GM12878 (cell line): ENCODE measurements at regions not wholly inside any gene's neighbourhood (a gene's known extent, or its start where the extent isn't known, plus 50 kb on each side); places are given as distances from the start of the nearest gene placed in this dataset.

ENCODE experiments used
- ATAC-seq: fragments of 200-7000 bp; cut with Tn5 transposase; 3 replicates; pipeline ENCODE4 v1.9.1; 2020; ENCODE audit warnings: mild to moderate bottlenecking, moderate library complexity
- BruUV-seq: library from RNA; stranded (reverse); fragments of 400-500 nt; replicated peaks from 2 replicates; lab custom pipeline; 2021; lab: Mats Ljungman, UMichigan
- CTCF ChIA-PET: fragments of 300-600 bp; sonication (Branson Sonifier 250); formaldehyde crosslinking; extraction: SDS; loops from one replicate; lab custom pipeline; 2021; ENCODE audit warnings: inconsistent platforms; lab: Yijun Ruan, JAX
- POLR2A ChIA-PET: fragments of 350-600 bp; formaldehyde crosslinking; extraction: SDS; loops from one replicate; lab custom pipeline; 2021; ENCODE audit warnings: inconsistent platforms; lab: Charles Lee
- RAD21 ChIA-PET: fragments of 300-600 bp; sonication (Branson Sonifier 250); formaldehyde crosslinking; loops from one replicate; lab custom pipeline; 2023; ENCODE audit warnings: antibody characterized with exemption; ENCODE audit not compliant: unreplicated experiment; lab: Charles Lee
- SMC1A ChIA-PET: fragments of 300-600 bp; sonication (Branson Sonifier 250); formaldehyde crosslinking; loops from one replicate; lab custom pipeline; 2023; ENCODE audit not compliant: unreplicated experiment, uncharacterized antibody; lab: Charles Lee
- DNase-seq: peaks from one replicate; pipeline ENCODE4 v3.0.0-alpha.2; 2011; ENCODE audit warnings: low read depth, low spot score
- FAIRE-seq: peaks from 3 replicates; lab custom pipeline; 2011; peaks lifted over from hg19 to GRCh38; lab: Jason Lieb, UNC
- H2AFZ ChIP-seq: 2 replicates; pipeline ENCODE4 v1.6.0; 2011; ENCODE audit warnings: low read depth, low read length, control low read depth; ENCODE audit not compliant: control insufficient read depth
- H3K27ac ChIP-seq: 2 replicates; pipeline ENCODE4 v1.5.1; 2011; ENCODE audit warnings: control low read depth; ENCODE audit not compliant: control insufficient read depth, insufficient read depth
- H3K27me3 ChIP-seq, 2 experiments: replicated peaks in 1 of 2; 2 replicates each; pipeline versions ENCODE4 v1.6.0 to v1.6.1; 2011; ENCODE audit warnings: low read length in 1 of 2; ENCODE audit not compliant: control insufficient read depth in 2 of 2, insufficient read depth in 2 of 2
- H3K36me3 ChIP-seq, 2 experiments: 2 replicates each; pipeline ENCODE4 v1.5.1; 2011; ENCODE audit warnings: low read length in 1 of 2; ENCODE audit not compliant: control insufficient read depth in 2 of 2, insufficient read depth in 2 of 2
- H3K4me1 ChIP-seq: 2 replicates; pipeline ENCODE4 v1.6.1; 2011; ENCODE audit warnings: mild to moderate bottlenecking, low read length, moderate library complexity, mixed read lengths; ENCODE audit not compliant: control insufficient read depth, insufficient read depth
- H3K4me2 ChIP-seq: 2 replicates; pipeline ENCODE4 v1.6.0; 2011; ENCODE audit warnings: control low read depth; ENCODE audit not compliant: control insufficient read depth, insufficient read depth
- H3K4me3 ChIP-seq: fragments of 200-600 bp; sonication (generic); 2 replicates; pipeline ENCODE4 v1.5.1; 2016
- H3K79me2 ChIP-seq: 2 replicates; pipeline ENCODE4 v1.6.0; 2011; ENCODE audit warnings: low read length; ENCODE audit not compliant: control insufficient read depth, insufficient read depth
- H3K9ac ChIP-seq: 2 replicates; pipeline ENCODE4 v1.8.0; 2011; ENCODE audit warnings: low read length, control low read depth, mixed read lengths; ENCODE audit not compliant: control insufficient read depth, insufficient read depth
- H3K9me3 ChIP-seq: replicated peaks from 3 replicates; pipeline ENCODE4 v1.5.1; 2011; ENCODE audit warnings: mild to moderate bottlenecking, low read length; ENCODE audit not compliant: control insufficient read depth, insufficient read depth
- H4K20me1 ChIP-seq: 2 replicates; pipeline ENCODE4 v1.6.0; 2011; ENCODE audit not compliant: control insufficient read depth, insufficient read depth
- FOS ChIP-seq: IDR thresholded peaks from 3 replicates; pipeline ENCODE4 v1.6.1; 2011; ENCODE audit warnings: borderline replicate concordance; ENCODE audit not compliant: insufficient read length; ENCODE audit errors: extremely low read depth
- IKZF1 ChIP-seq: fragments of 450-650 bp; conservative IDR thresholded peaks from 2 replicates; pipeline ENCODE4 v1.6.1; 2017; ENCODE audit warnings: antibody characterized with exemption, mild to moderate bottlenecking
- KLF5 ChIP-seq: fragments of 450-650 bp; IDR thresholded peaks from 2 replicates; pipeline ENCODE4 v1.6.1; 2014; ENCODE audit warnings: mild to moderate bottlenecking; ENCODE audit not compliant: partially characterized antibody
- MXI1 ChIP-seq: fragments of 150-350 bp; IDR thresholded peaks from 2 replicates; pipeline ENCODE4 v1.6.1; 2011; ENCODE audit warnings: low read depth, mild to moderate bottlenecking, inconsistent platforms, low read length, improper control_type of control experiment
- MYC ChIP-seq: IDR thresholded peaks from 2 replicates; pipeline ENCODE4 v1.6.1; 2011; ENCODE audit warnings: mild to moderate bottlenecking, low read length, moderate library complexity, inconsistent platforms; ENCODE audit not compliant: insufficient read depth, insufficient replicate concordance, insufficient read length, severe bottlenecking
- NFIC ChIP-seq: IDR thresholded peaks from 2 replicates; pipeline ENCODE4 v1.6.1; 2012; ENCODE audit warnings: low read depth, mild to moderate bottlenecking, inconsistent platforms, low read length, moderate library complexity
- NR2C1 ChIP-seq: fragments of 450-650 bp; IDR thresholded peaks from 2 replicates; pipeline ENCODE4 v1.6.1; 2017; ENCODE audit warnings: antibody characterized with exemption, mild to moderate bottlenecking, moderate library complexity
- NRF1 ChIP-seq: conservative IDR thresholded peaks from 2 replicates; pipeline ENCODE4 v1.6.1; 2011; ENCODE audit warnings: mild to moderate bottlenecking, low read depth, low read length, improper control_type of control experiment
- POU2F2 ChIP-seq: IDR thresholded peaks from 3 replicates; pipeline ENCODE4 v1.6.1; 2011; ENCODE audit warnings: low read depth, mild to moderate bottlenecking, low read length, borderline replicate concordance
- TARDBP ChIP-seq: IDR thresholded peaks from 2 replicates; pipeline ENCODE4 v1.6.1; 2016; ENCODE audit warnings: borderline replicate concordance
- ZNF622 ChIP-seq: fragments of 450-650 bp; IDR thresholded peaks from 2 replicates; pipeline ENCODE4 v1.6.1; 2017; ENCODE audit warnings: mild to moderate bottlenecking, inconsistent platforms
- WGBS: methylation state at CpG from one replicate; pipeline ENCODE4 v1.1.6; 2016; ENCODE audit warnings: low lambda C conversion rate; ENCODE audit not compliant: insufficient replicate concordance, insufficient coverage; ENCODE audit errors: missing lambda C conversion rate; 5-methylcytosine and 5-hydroxymethylcytosine counted together
- in situ Hi-C: fragments of 300-500 bp; cut with MboI; formaldehyde crosslinking; loops from 9 replicates; pipeline ENCODE4 v1.14.3; 2018; ENCODE audit warnings: mixed read lengths
- intact Hi-C: fragments of 100-400 bp; cut with micrococcal nuclease; formaldehyde crosslinking; loops from one replicate; pipeline ENCODE4 v1.14.2; 2022; ENCODE audit not compliant: unreplicated experiment
- TF ChIP-seq, protein P1 (sequence below): fragments of 450-650 bp; formaldehyde crosslinking; IDR thresholded peaks from 2 replicates; pipeline ENCODE4 v1.5.0; 2022; ENCODE audit warnings: mild to moderate bottlenecking, missing genetic modification characterization
- TF ChIP-seq, protein P2 (sequence below): fragments of 450-650 bp; IDR thresholded peaks from 2 replicates; pipeline ENCODE4 v1.6.1; 2016; ENCODE audit warnings: mild to moderate bottlenecking, moderate library complexity, borderline replicate concordance
- TF ChIP-seq, protein P3 (sequence below): fragments of 450-650 bp; IDR thresholded peaks from 2 replicates; pipeline ENCODE4 v1.6.1; 2017; ENCODE audit warnings: low read depth, mild to moderate bottlenecking, moderate library complexity
- TF ChIP-seq, protein P4 (sequence below): fragments of 450-650 bp; IDR thresholded peaks from 2 replicates; pipeline ENCODE4 v1.6.1; 2017; ENCODE audit warnings: borderline replicate concordance

DNA sequence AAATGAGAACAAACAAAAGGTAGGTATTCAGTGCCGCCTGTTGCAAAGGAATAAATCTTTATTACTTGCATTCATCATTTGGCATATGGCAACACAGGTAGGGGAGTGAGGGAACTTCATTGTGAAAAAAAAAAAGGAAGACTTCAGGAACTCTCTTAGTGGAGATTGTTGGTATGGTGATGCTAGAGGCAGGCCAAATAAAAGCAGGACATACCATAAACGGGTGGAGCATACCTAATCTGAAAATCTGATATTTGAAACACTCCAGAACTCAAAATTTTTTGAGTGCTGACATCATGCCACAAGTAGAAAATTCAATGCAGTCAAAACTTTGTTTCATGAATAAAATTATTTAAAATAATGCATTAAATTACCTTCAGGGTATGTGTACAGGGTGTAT lies 425.8 kb upstream of the SYT4 start:
- ChIA-PET RAD21 (no interaction called here), SMC1A (no interaction called here), CTCF (no interaction called here), POLR2A (no interaction called here)
- intact Hi-C loops (no loop called here), in situ Hi-C loops (no loop called here)
- DNase-seq (no peak), FAIRE-seq (no peak), ATAC-seq (no peak)
- no TSS peak for BruUV-seq
- WGBS, result 0% methylated on average over 2 of the region's 2 CpGs
- no peak overlapping the region for H2AFZ ChIP-seq
- no peaks in the 10 kb centered on the region for H3K79me2 ChIP-seq
- H3K27ac ChIP-seq, result no peak overlapping the region
- no peaks in the 10 kb centered on the region for H4K20me1 ChIP-seq
- H3K9ac ChIP-seq, result no peak overlapping the region
- H3K9me3 ChIP-seq, result no peaks in the 10 kb centered on the region
- no peak overlapping the region for H3K4me3 ChIP-seq
- no peaks in the 10 kb centered on the region for H3K27me3 ChIP-seq
- no peak overlapping the region for H3K4me2 ChIP-seq
- H3K4me1 ChIP-seq, result no peaks in the 10 kb centered on the region
- H3K36me3 ChIP-seq, result no peaks in the 10 kb centered on the region
- TF ChIP-seq TARDBP (no peak), MXI1 (no peak), NFIC (no peak), MYC (no peak), FOS (no peak), NR2C1 (no peak), POU2F2 (no peak), KLF5 (no peak), ZNF622 (no peak), IKZF1 (no peak), NRF1 (no peak)
- TF ChIP-seq, protein P1, sequence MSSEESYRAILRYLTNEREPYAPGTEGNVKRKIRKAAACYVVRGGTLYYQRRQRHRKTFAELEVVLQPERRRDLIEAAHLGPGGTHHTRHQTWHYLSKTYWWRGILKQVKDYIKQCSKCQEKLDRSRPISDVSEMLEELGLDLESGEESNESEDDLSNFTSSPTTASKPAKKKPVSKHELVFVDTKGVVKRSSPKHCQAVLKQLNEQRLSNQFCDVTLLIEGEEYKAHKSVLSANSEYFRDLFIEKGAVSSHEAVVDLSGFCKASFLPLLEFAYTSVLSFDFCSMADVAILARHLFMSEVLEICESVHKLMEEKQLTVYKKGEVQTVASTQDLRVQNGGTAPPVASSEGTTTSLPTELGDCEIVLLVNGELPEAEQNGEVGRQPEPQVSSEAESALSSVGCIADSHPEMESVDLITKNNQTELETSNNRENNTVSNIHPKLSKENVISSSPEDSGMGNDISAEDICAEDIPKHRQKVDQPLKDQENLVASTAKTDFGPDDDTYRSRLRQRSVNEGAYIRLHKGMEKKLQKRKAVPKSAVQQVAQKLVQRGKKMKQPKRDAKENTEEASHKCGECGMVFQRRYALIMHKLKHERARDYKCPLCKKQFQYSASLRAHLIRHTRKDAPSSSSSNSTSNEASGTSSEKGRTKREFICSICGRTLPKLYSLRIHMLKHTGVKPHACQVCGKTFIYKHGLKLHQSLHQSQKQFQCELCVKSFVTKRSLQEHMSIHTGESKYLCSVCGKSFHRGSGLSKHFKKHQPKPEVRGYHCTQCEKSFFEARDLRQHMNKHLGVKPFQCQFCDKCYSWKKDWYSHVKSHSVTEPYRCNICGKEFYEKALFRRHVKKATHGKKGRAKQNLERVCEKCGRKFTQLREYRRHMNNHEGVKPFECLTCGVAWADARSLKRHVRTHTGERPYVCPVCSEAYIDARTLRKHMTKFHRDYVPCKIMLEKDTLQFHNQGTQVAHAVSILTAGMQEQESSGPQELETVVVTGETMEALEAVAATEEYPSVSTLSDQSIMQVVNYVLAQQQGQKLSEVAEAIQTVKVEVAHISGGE (CRISPR knock-in tag), result no peak
- TF ChIP-seq, protein P2, sequence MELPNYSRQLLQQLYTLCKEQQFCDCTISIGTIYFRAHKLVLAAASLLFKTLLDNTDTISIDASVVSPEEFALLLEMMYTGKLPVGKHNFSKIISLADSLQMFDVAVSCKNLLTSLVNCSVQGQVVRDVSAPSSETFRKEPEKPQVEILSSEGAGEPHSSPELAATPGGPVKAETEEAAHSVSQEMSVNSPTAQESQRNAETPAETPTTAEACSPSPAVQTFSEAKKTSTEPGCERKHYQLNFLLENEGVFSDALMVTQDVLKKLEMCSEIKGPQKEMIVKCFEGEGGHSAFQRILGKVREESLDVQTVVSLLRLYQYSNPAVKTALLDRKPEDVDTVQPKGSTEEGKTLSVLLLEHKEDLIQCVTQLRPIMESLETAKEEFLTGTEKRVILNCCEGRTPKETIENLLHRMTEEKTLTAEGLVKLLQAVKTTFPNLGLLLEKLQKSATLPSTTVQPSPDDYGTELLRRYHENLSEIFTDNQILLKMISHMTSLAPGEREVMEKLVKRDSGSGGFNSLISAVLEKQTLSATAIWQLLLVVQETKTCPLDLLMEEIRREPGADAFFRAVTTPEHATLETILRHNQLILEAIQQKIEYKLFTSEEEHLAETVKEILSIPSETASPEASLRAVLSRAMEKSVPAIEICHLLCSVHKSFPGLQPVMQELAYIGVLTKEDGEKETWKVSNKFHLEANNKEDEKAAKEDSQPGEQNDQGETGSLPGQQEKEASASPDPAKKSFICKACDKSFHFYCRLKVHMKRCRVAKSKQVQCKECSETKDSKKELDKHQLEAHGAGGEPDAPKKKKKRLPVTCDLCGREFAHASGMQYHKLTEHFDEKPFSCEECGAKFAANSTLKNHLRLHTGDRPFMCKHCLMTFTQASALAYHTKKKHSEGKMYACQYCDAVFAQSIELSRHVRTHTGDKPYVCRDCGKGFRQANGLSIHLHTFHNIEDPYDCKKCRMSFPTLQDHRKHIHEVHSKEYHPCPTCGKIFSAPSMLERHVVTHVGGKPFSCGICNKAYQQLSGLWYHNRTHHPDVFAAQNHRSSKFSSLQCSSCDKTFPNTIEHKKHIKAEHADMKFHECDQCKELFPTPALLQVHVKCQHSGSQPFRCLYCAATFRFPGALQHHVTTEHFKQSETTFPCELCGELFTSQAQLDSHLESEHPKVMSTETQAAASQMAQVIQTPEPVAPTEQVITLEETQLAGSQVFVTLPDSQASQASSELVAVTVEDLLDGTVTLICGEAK, result no peak
- TF ChIP-seq, protein P3, sequence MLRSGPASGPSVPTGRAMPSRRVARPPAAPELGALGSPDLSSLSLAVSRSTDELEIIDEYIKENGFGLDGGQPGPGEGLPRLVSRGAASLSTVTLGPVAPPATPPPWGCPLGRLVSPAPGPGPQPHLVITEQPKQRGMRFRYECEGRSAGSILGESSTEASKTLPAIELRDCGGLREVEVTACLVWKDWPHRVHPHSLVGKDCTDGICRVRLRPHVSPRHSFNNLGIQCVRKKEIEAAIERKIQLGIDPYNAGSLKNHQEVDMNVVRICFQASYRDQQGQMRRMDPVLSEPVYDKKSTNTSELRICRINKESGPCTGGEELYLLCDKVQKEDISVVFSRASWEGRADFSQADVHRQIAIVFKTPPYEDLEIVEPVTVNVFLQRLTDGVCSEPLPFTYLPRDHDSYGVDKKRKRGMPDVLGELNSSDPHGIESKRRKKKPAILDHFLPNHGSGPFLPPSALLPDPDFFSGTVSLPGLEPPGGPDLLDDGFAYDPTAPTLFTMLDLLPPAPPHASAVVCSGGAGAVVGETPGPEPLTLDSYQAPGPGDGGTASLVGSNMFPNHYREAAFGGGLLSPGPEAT, result no peak
- TF ChIP-seq, protein P4, sequence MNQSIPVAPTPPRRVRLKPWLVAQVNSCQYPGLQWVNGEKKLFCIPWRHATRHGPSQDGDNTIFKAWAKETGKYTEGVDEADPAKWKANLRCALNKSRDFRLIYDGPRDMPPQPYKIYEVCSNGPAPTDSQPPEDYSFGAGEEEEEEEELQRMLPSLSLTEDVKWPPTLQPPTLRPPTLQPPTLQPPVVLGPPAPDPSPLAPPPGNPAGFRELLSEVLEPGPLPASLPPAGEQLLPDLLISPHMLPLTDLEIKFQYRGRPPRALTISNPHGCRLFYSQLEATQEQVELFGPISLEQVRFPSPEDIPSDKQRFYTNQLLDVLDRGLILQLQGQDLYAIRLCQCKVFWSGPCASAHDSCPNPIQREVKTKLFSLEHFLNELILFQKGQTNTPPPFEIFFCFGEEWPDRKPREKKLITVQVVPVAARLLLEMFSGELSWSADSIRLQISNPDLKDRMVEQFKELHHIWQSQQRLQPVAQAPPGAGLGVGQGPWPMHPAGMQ, result no peak
